Gastroesophageal sphincter (tissue), 4 donors: ENCODE measurements at regions not wholly inside any gene's neighbourhood (a gene's known extent, or its start where the extent isn't known, plus 50 kb on each side); places are given as distances from the start of the nearest gene placed in this dataset.

ENCODE experiments used
- ATAC-seq: fragments of 150-250 bp; one replicate; pipeline ENCODE4 v1.9.1; 2016; ENCODE audit warnings: mild to moderate bottlenecking, moderate library complexity
- H3K27ac ChIP-seq, 4 donors: fragments of 200-600 bp; sonication (generic) in 3 of 4; 1 replicate in 3 of 4; 2 replicates in 1 of 4; pipeline ENCODE4 v1.5.1; 2016 to 2019
- H3K27me3 ChIP-seq: fragments of 200-600 bp; sonication (generic); one replicate; pipeline ENCODE4 v1.5.1; 2019
- H3K36me3 ChIP-seq, 2 donors: fragments of 200-600 bp; sonication (generic); one replicate each; pipeline ENCODE4 v1.5.1; 2019; ENCODE audit warnings: control low read depth in 1 of 2
- H3K4me1 ChIP-seq, 3 donors: fragments of 200-600 bp; sonication (generic); 1 replicate in 2 of 3; 2 replicates in 1 of 3; pipeline ENCODE4 v1.5.1; 2016 to 2019; ENCODE audit warnings: control low read depth in 2 of 3
- H3K4me3 ChIP-seq, 2 donors: fragments of 200-600 bp; sonication (generic); one replicate each; pipeline ENCODE4 v1.5.1; 2019; ENCODE audit warnings: mild to moderate bottlenecking in 1 of 2, moderate library complexity in 1 of 2
- H3K9me3 ChIP-seq, 3 donors: fragments of 200-600 bp; sonication (generic); one replicate each; pipeline ENCODE4 v1.5.1; 2017 to 2019; ENCODE audit warnings: control low read depth in 2 of 3
- CTCF ChIP-seq, 4 experiments: fragments of 200-600 bp in 2 of 4; fragments of 450-650 bp in 2 of 4; sonication (generic) in 1 of 4; IDR thresholded peaks; one replicate each; pipeline ENCODE4 v1.5.1; 2017 to 2019; ENCODE audit warnings: antibody characterized with exemption in 4 of 4, mild to moderate bottlenecking in 2 of 4, moderate library complexity in 2 of 4
- EP300 ChIP-seq: sonication (generic); formaldehyde crosslinking; IDR thresholded peaks from one replicate; pipeline ENCODE4 v1.6.1; 2017; ENCODE audit warnings: antibody characterized with exemption, mild to moderate bottlenecking
- POLR2A ChIP-seq, 2 donors: fragments of 450-650 bp; IDR thresholded peaks; one replicate each; pipeline ENCODE4 v1.6.1; 2017; ENCODE audit warnings: antibody characterized with exemption in 2 of 2, mild to moderate bottlenecking in 2 of 2, moderate library complexity in 1 of 2
- POLR2AphosphoS5 ChIP-seq: sonication (generic); formaldehyde crosslinking; IDR thresholded peaks from one replicate; pipeline ENCODE4 v1.6.1; 2017; ENCODE audit warnings: antibody characterized with exemption
- WGBS, 2 donors: methylation state at CpG; one replicate each; pipeline ENCODE4 v1.1.5; 2018; ENCODE audit warnings: low coverage in 1 of 2; 5-methylcytosine and 5-hydroxymethylcytosine counted together
- small RNA-seq, 4 donors: library from RNA; depleted of rRNA; stranded (forward); fragments of <200 nt; gene quantifications; one replicate each; pipeline ENCODE3, GENCODE V24; 2016

DNA sequence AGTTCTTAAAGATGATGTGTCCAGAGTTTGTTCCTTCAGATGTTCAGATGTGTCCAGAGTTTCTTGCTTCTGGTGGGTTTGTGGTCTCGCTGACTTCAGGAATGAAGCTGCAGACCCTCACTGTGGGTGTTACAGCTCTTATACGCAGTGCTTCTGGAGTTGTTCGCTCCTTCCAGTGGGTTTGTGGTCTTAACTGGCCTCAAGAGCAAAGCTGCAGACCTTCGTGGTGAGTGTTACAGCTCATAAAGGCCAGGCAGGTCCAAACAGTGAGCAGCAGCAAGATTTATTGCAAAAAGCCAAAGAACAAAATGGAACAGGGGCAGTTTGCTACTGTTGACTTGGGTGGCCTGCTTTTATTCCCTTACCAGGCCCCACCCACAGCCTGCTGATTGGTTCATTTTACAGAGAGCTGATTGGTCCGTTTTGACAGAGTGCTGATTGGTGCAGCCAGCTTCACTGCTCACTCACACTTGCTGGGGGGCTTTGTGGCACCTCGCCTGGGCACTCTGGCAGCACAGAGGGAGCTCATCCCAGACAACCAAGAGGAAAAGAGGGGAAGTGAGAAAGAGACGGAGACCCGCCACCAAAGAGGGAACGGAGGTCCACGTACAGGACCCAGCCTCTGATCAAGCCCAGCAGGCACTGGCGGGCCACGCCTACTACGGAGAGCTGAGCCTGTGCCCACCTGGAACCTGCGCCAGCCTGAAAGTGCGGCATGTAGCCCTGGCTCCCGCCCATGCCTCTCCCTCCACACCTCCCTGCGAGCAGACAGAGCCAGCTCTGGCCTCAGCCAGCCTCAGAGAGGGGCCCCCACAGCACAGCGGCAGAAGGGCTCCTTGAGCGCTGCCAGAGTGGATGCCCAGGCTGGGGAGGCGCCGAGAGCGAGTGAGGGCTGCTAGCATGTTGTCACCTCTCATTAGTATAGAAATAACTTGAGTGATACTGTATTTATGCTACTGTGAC lies 55.8 kb upstream of the SEMA3C start:
- Histone ChIP-seq H3K27ac (no peak overlapping the region), H3K27me3 (no peaks in the 10 kb centered on the region), H3K4me3 (no peak overlapping the region), H3K4me1 (no peaks in the 10 kb centered on the region), H3K9me3 (peaks cover 0 to 10% (median 0%) of the 10 kb centered on the region in 3 donors), H3K36me3 (no peaks in the 10 kb centered on the region)
- ATAC-seq, result no peak
- 87 to 93% methylated on average over 3 to 10 of the region's 22 CpGs for WGBS, 2 donors
- no peak for TF ChIP-seq POLR2A (IDR thresholded peaks at IDR 0.05)
- TF ChIP-seq CTCF (IDR thresholded peaks at IDR 0.05), result no peak
- no peak for TF ChIP-seq EP300
- no peak for TF ChIP-seq POLR2AphosphoS5

- ATAC-seq, result no peak
- no peaks in the 10 kb centered on the region for H3K4me1 ChIP-seq
- no peak overlapping the region for H3K4me3 ChIP-seq
- no peaks in the 10 kb centered on the region for H3K27me3 ChIP-seq
- no peaks in the 10 kb centered on the region for H3K36me3 ChIP-seq
- 85 to 95% methylated on average over 3 to 6 of the region's 6 CpGs for WGBS, 2 donors
- no peaks in the 10 kb centered on the region for H3K9me3 ChIP-seq
- no peak overlapping the region for H3K27ac ChIP-seq
- TF ChIP-seq EP300, result no peak
- no peak for TF ChIP-seq POLR2A (IDR thresholded peaks at IDR 0.05)
- no peak for TF ChIP-seq CTCF (IDR thresholded peaks at IDR 0.05)
- TF ChIP-seq POLR2AphosphoS5, result no peak
Measured at GRCh38 chr7:80971225-80971624, 52.4 kb upstream of the SEMA3C start.

Small RNAs in the stretch of these regions (small RNA-seq; reads per million reads assigned to genes)
- gene AC004866.1, result 0 reads per million in 4 donors
